NCI-H2171 treated with DMSO at 0.1 percent for 48 hours (cell line): ENCODE measurements at regions not wholly inside any gene's neighbourhood (a gene's known extent, or its start where the extent isn't known, plus 50 kb on each side); places are given as distances from the start of the nearest gene placed in this dataset.

ENCODE experiments used
- DNase-seq: peaks from one replicate; lab custom pipeline; 2025; lab: John Stamatoyannopoulos, UW

DNA sequence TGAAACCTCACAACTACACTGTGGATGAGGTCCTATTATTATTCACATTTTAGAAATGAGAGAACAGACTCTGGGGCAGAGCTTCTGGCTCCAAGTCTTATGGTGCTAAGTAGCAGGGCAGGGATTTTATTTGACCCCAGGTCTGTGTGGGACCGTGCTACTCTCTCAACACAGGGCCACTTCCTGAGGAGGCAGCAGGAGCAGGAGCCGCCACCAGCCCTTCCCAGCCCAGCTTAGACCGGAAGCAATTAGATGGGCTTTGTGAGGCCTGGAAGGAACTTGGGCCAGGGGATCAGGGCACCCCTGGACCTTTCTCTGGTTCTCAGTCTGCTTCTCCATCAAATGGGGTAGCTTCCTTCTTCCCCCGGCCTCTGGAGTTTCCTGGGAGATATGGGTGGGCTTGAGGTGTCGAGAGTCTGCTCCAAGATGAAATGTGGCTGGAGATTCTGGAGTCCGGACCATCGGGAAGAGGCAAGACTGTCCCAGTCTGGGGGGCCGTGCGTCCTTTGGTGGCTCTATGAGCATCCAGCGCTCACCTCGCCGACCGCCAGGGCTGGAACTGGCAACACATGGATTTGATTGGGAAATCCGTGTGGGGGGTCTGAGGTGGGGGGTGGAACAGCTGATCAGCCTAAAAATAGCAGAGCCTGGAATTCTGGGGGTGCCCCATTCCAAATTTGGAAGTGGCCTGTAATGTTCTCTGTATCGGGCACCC is 136.8 kb downstream of the FOXD2 start:
- DNase-seq: no peak

DNA sequence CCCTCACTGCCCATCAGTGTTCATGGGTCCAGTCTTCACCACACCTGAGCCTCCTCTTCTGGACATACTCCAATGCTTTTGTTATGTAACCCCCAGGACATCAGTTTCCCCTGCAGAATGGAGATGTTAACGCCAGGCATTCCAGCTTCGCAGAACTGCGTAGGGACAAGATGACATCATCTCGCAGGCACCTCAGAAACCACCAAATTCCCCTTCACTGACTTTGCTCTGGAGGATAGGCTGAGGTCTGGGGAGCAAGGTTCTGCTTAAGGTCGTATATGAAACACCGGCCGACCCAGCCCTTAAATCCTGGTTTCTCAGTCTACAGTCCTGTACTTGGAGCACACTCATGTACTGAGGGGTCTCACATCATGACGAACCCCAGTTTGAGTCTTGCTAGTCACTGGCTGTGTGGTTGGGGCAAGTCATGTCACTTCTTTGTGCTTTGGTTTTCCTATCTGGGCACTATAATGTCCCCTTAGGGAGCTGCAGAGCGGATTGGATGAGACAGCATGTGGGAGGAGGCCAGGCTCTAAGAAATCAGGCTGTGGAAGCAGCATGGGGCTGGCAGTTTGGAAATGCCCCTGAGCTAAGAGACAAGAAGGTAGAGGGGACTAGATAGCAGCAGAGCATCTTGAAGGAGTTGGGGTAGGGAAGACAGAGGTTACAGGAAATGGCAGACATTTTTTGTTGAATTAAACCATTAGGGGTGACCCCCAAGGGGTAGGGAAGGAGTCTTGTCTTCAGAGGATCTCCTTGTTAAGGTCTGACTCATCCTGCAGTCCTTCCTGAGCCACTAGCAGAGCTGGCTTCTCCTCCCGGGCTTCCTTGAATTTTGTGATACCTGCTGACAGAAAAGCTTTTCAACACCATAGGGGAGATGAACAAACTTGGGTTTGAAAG is 138.3 kb downstream of the FOXD2 start:
- no peak for DNase-seq

DNA sequence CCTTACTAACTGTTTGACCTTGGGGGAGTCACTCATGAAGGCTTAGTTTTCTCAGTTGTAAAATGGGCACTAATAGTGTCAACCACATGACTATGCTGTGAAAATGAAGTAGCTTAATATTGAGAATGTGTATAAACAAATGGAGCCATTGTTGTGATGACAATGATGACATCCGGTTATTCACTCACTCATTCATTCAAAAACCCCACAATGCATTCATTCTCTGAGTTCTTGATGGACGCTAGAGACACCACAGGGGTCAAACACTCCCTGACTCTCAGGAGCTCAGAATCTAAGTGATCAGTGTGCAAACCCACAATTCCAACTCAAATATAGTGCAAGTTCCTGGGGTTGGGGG is 138.9 kb downstream of the FOXD2 start:
- DNase-seq: no peak

DNA sequence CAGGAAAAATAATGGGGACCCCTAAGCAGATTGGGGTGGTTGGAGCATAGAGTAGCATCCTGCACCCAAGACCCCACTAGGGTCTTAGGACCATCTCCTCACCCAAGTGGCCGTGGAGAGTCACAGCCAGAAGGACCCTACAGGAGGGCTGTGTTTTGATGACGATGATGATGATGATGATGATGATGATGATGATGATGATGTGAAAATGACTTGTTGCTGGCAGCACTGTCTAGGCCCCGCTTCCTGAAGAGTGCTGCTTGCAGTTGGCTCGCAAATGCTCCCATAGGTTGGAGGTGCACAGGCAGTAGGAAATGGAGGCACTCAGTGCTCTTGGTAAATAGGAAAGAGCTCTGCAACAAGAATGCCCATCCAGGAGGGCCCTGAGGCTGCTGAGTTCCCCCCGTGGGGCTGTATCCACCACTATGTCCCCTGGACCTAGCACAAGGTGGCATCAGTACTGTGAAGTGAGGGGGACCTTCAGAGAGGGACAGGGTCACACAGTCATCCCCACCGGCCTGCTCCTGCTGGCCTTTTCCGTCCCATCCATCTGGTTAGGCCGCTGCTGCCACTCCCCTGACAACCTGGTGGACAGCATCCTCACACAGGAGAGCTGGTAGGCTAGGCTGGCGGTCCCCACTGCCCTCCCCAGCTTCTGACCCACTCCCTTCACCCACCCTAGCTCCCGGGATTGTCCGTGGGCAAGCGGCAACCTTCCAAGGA is 139.6 kb downstream of the FOXD2 start:
- DNase-seq: no peak

DNA sequence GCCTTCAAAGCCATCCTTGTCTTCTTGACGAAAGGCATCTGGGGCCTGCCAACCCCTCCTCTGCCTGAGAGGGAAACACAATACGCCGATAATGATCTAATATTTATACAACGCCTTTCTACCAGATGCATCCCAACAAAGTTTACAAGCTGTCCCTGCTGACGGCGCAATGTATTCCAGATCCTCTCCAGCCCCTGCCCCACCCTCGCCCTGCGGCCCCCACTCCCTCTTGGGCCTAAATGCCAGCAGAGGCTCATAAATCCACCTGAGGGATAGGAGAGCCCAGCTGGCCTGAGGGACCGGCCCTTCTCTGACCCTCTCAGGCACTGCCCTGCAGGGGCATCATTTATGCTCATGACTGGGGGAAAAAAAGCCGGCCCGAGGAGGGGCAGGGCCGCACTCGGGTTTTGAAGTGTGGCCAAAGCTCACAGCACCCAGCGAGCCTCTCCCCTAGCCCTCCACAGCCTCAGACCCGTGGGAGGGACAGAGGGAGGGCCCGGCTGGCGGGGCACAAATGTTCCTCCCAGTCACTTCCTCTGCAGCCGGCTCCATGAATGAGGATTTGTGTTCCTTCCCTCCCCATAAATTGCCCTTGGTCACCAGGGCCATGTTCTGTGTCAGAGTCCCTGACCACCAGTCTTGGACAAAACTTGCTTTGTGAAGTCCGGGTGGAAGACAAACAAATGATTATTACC is 140.3 kb downstream of the FOXD2 start:
- DNase-seq: peak; percentile 61

DNA sequence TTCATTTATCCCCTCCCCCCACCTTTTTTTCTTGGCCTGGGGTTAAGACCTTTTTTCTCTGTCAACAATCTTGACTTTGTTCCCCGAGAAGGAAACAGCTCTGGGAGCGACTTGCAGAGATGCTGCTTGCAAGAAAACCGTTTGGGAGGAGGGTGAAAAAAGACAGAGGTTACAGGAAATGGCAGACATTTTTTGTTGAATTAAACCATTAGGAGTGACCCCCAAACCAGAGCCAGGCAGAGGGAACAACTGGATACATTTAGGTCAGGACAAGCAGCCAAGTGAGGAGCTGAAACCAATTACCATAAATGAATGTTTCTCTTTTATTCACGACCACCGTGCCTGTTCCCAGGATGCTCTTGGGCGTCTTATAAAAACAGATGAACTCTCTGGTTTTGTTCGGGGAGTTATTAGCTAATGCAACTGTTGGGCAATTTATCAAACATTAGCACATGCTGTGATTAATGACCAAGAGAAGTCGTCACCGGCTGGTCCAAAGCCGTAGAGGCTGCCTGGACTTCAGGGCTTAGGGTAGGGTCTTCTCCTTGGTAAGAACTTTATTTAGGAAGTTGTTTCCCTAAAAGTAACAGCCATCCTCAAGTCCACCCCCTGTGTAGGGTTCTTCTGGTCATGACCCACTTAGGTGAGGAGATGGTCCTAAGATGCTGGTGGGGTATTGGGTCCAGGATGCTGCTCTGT is 141.0 kb downstream of the FOXD2 start:
- no peak for DNase-seq

DNA sequence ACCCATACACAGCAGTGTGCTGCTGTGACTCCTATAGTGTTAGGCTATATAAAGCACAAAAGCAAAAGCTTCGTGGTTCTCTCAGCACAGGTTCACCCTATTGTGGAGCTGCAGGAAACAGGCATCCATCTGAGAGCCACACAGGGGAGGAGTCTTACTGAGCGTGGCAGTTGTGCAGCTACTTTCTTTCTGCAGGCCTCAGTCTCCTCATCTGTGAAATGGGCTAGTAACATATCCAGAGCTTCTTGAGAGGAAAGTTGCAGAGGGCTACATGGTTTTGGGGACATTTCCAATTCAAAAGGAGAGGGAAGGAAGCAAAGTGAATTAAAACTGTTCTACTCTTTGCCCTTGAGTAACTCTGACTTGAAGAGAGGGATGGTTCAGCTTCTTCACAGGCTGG is 142.0 kb downstream of the FOXD2 start:
- no peak for DNase-seq

DNA sequence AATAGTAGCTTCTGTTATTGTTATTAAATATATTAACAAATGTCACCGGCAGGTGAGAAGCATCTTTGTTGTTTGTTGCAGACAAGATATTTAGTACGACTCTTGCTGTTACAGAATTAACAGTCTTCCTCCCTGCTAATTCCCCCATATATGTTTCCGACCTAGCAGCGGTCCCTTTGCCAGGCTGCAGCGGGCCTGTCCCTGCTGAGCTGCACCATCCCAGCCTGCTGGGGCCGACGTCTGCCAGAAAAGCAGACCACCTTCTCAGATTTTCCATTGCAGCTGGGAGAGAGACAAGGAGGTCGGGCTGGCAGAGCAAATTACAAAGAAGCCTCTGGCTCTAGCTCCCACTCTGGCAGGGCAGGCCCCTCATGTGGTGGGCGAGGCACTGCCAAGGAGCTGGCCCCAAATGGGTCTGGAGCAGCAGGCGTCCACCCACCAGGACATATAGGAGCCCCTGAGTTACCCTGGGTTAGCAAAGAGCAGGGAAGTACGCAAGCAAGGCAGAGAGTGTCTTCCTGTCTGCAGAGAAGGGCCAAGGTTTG is 142.7 kb downstream of the FOXD2 start:
- DNase-seq: no peak

DNA sequence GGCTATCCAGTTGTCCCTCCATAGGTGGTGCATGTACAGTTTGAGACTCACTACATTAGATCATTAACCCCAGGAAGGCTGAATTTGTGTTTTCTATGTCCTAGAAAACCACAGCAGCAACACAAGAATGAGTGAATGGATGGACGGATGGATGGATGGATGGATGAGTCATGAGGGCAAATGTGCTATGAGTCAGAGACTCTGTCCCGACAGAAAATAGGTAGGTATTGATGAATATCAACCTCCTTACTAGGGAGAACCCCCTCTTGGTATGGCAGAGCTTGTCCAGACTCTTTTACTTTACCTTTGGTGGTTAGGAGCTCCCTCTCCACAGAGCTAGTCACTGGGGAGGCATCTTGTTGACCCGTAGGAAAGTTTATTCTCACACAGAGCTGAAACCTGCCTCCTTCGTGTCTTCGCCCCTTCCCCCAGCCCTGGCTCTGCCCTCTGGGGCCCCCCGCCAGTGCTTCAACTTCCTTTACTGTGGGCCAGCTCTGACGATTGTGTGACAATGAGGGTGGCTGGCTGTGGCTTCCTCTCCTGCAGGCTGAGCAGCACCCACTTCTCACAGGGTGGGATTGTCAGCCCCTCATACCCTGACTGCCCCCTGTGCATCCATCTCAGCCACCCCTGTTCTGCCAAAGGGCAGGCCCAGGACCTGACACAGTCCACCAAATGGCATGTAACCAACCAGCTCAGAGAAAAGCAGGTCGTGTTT is 145.2 kb downstream of the FOXD2 start:
- DNase-seq: no peak

DNA sequence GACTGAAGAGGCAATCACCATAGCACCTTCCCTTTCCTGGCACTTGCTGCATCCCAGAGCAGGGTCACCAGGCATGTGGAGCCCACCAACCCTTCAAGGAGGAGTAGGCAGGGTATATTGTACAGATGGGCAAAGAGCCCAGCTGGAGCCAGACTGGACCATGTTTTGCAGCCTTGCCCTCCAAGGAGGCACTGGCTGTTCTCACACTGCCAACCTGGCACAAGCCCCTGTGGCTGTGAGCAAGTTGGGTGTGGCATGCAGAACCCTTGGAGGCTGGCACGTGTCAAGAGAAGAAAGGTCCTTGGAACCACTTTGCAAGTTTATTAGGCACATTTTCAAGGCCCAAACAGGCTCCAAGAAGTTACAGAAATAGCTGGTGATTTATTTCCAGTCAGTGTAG is 146.4 kb downstream of the FOXD2 start:
- no peak for DNase-seq

DNA sequence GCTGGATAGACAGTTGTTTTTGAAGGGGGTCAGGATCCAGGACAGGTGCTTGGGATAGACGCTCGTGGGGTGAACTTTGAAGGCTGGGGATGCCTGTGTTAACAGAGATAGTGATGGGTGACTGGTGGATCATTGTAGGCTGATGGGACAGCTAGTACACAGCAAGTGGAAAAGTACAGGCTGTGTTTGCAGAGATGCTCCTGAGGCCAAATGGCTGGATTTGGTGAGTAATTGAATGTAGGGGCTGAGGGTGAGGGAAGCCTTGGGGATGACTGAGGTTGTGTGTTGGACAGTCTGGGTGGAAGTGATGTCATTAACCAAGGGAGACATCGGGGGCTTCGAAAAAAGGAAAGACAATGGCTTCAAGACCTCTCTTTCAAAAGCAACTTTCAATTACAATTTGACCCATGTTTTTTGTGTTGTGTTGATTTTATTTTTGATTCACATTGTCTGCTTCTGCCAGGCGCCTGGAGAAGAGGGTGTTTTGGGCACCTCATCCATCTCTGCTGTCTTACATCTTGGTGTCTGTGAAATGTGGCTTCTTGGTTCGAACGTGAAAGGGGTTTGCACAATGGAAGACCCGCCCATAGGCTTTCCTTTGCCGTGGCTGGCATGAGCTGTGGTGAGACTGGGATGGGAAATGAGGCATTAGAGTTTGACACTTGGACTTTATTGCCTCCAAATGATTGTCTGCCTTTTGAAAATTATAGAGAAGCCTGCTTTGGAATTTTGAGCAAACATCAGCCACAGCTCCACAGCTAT is 147.5 kb downstream of the FOXD2 start:
- DNase-seq: no peak

DNA sequence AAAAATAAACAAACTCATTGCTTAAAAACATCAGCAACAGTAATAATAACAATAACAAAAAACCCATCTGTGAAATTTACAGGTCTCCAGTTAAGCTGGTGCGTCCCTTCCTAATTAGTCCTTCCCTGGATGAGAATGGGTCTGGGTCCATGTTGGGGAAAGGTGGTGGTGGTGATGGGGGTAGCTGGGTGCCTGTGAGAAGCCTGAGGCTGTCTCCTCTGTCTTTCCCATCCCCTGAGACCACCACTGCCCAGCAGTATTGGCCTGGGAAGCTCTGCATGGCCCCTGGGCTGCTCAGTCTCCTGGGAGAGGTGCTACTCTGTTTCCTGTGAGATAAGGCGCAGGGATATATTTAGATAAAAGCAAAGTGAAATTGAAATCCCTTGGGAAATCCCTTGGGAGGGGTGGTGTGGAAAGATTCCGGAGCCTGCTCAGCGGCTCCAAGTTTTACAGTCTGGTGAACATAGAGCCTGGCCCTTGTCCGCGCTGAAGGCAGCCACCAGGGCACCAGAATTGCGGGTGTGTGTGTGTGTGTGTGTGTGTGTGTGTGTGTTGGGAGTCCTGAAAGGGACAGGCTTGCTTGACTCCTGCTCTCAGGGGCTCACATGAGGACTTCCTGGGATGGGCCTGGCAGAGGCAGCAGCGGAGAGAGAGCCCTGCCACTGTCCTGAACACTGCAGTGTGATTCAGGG is 150.2 kb downstream of the FOXD2 start:
- peak; percentile 48 for DNase-seq

DNA sequence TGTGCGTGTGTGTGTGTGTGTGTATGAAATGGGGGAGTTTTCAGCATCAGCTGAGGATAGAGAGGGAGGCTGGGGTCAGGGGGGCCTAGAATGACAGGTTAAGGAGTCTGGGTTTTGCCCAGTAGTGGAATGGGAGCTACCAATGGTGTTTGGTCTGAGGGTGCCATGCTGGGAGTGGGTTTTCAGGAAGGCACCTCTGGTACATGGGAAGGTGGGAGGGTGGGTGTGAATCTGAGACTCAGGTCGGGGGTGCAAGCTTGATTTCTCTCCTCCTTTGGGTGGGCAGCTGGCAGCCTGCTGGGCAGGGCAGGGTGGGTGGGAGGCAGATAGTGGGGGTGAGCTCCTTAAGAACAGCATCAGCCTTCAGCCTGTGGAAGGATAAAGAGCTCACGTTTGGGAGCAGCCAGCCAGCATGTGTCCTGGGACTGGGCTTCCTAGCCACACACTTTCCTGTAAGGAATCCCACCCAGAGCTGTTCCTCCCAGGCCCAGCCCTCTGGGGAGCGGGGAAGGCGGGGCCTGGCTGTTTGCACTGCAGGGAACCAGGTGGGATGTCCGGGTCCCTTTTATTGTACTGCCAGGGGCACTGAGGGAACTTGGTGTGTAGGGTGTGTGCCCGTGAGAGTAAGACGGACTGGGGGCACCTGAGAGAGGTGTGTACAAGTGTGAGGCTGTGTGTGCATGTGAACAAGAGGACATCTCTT is 152.8 kb downstream of the FOXD2 start:
- no peak for DNase-seq

DNA sequence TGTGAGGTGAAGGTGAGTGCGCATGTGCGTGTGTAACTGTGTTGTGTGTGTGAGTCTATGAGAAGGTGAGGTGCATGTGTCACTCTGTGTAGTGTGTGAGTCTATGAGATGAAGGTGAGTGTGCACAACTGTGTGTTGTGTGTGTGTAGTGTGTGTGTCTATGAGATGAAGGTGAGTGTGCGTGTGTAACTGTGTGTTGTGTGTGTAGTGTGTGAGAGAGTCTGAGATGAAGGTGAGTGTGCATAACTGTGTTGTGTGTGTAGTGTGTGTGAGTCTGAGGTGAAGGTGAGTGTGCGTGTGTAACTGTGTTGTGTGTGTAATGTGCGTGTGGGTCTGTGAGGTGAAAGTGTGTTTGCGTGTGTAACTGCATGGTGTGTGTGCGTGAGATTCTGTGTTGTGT is 154.0 kb downstream of the FOXD2 start:
- no peak for DNase-seq

DNA sequence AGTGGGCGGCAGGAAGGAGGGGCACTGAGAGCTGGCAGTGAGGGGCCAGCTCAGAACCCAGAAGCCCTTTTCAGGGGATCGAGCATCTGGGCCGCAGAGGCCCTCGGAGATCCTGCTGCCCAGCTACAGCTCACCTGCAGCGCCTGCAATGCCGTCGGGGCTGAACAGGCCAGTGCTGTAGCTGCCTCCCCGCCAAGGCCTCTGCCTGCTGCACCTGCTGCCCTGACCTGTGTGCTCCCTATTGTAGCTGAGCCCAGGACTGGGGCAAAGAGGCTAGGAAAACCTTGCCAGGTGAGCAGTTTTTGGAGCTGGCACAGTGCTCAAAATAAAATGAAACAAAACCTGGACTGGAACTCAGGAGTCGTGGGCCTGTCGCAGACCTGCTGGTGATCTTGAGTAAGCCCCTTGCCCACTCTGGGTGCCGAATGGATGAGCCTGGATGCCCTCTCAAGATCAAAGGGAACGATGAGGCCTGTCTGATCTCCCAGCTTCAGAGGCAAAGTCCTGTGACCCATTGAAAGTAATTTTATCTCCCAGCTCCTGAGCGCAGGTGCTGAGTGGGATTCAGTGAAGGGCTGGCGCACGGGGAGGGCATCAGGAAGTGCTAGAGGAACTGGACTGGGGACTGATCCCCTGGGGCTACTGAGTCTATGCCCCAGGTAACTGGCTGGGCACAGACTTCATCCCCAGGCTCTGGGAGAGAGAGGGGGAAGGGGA is 154.6 kb downstream of the FOXD2 start:
- DNase-seq: peak; percentile 64

DNA sequence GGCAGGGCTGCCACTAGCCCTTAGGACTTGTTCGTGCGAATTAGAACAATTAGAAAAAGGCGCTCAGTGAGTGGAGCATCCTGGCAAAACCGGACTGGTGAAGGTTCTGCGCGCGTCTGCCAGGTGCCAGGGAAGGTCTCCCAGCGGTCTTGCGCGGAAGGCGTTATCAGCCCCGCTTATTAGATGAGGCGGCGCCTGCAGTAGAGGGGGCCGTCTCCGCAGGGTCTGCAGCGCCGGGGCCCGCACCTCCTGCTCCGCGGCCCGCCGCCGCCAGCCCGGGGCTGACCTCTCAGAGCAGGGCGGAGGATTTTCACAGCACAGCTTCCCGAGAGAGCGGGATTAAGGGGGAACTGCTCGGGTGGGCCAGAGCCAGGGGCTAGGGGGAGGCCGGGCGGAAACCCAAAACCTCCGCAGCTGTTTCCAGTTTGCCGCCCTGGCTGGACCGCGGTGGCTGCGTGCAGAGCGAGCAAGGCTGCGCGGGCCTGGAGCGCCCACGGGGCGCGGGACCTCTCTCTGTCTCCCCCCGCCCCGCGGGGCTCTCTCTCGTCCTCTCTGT is 155.2 kb downstream of the FOXD2 start:
- peak; percentile 58 for DNase-seq

DNA sequence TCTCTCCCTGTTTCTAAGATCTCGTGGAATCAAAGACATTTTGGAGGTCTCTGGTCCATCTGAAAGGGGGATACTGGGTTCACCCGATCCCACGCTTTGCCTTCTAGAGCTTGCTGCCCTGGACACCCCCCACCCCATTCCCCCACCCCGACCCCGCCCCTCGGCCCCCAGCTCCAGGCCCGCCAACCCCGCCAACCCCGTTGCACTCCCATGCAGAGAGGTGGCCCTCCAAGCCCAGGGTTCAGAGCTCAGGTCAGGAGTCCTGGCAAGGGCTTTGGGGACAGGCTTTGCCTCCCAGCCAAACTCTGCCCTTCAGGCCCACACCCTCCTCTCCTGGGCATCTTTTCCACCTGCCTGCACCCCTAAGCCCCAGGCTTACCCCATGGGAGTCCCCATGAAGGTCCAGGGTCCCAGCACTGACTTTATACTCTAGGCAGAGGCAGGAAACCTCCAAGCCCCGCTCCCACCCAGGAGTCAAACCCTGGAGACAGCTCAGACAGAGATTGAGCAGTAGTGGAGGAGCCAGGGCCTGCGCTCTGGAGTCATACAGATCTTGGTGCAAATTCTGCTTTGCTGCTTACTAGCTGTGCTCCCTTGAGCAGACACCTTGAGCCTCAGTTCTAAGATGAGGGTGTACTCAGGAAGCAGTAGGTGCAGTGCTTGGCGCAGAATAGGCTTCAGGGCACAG is 155.9 kb downstream of the FOXD2 start:
- no peak for DNase-seq
